ENCODE measurements at regions not wholly inside any gene's neighbourhood (a gene's known extent, or its start where the extent isn't known, plus 50 kb on each side); places are given as distances from the start of the nearest gene placed in this dataset.

- TF ChIP-seq CTCF (conservative IDR thresholded peaks at IDR 0.05) (no peak), EZH2 (IDR thresholded peaks at IDR 0.05; ENCODE audit: low read depth) (no peak)
These were observed 139.0 kb upstream of the ETAA1 start for GRCh38 chr2:67258122-67258521.
